ENCODE measurements at regions not wholly inside any gene's neighbourhood (a gene's known extent, or its start where the extent isn't known, plus 50 kb on each side); places are given as distances from the start of the nearest gene placed in this dataset.

DNA sequence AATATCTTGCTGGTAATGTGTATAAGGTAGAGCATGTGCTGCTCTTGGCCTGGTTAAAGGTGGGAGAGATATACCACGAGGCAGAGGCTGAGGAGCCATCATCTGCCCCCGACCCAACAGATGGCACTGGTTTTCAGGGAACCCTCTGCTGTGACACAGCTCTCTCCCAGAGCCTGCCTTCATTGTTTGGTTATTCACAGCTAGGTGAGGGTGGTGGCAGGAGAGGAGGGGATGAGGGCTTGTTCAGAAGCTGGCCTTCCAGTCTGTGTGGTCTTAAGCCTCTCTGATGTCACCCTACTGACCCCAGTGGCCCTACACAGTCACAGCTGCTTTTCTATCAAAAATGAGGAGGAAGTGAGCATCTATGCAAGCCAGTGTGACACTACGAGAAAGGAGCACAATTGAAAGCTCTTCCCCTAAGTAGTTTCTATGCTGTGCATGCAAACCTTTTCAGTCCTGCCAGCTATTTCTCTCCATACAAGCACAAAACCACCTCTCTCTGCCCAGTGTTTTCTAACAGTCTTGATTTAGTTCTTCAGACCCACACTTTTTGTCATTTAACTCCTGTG lies 258.4 kb upstream of the AGTR1 start:
- TF ChIP-seq ARNT (IDR thresholded peaks at IDR 0.05), result no peak
- TF ChIP-seq FOXA1 (IDR thresholded peaks at IDR 0.05), result no peak
- no peak for TF ChIP-seq NFRKB (IDR thresholded peaks at IDR 0.05)
- TF ChIP-seq HDGF (IDR thresholded peaks at IDR 0.05; ENCODE audit: borderline replicate concordance), result no peak
- no peak for TF ChIP-seq BHLHE40 (IDR thresholded peaks at IDR 0.05; ENCODE audit: borderline replicate concordance)
- TF ChIP-seq TARDBP (IDR thresholded peaks at IDR 0.05), result no peak
- no peak for TF ChIP-seq SUZ12 (IDR thresholded peaks at IDR 0.05)
- TF ChIP-seq L3MBTL2 (conservative IDR thresholded peaks at IDR 0.05), result no peak

Data from HEK293T (cell line).